Chondrocyte (in vitro differentiated cells): ENCODE measurements at regions not wholly inside any gene's neighbourhood (a gene's known extent, or its start where the extent isn't known, plus 50 kb on each side); places are given as distances from the start of the nearest gene placed in this dataset.

Experiments
- DNase-seq: peaks from one replicate; pipeline ENCODE4 v3.0.0; 2021; ENCODE audit warnings: mixed read lengths, low spot score
- H3K27ac Mint-ChIP-seq: one replicate; pipeline ENCODE4 v1.8.0; 2021; ENCODE audit warnings: mild to moderate bottlenecking, moderate library complexity, mixed read lengths; ENCODE audit not compliant: unreplicated experiment
- H3K27me3 Mint-ChIP-seq: 2 replicates; pipeline ENCODE4 v1.8.0; 2021; ENCODE audit warnings: low read depth, mixed read lengths
- H3K36me3 Mint-ChIP-seq: 2 replicates; pipeline ENCODE4 v1.8.0; 2021; ENCODE audit warnings: low read depth, mixed read lengths
- H3K4me1 Mint-ChIP-seq: 2 replicates; pipeline ENCODE4 v1.8.0; 2021; ENCODE audit warnings: low read depth, mild to moderate bottlenecking, mixed read lengths
- H3K4me3 Mint-ChIP-seq: one replicate; pipeline ENCODE4 v1.8.0; 2021; ENCODE audit warnings: mild to moderate bottlenecking, moderate library complexity, mixed read lengths; ENCODE audit not compliant: unreplicated experiment
- H3K9me3 Mint-ChIP-seq: 2 replicates; pipeline ENCODE4 v1.8.0; 2021; ENCODE audit warnings: low read depth, mixed read lengths
- TF ChIP-seq, protein P1 (sequence below): fragments of 200-600 bp; sonication (generic); IDR thresholded peaks from 2 replicates; pipeline ENCODE4 v1.5.0; 2021; ENCODE audit warnings: antibody characterized with exemption, mild to moderate bottlenecking, moderate library complexity

DNA sequence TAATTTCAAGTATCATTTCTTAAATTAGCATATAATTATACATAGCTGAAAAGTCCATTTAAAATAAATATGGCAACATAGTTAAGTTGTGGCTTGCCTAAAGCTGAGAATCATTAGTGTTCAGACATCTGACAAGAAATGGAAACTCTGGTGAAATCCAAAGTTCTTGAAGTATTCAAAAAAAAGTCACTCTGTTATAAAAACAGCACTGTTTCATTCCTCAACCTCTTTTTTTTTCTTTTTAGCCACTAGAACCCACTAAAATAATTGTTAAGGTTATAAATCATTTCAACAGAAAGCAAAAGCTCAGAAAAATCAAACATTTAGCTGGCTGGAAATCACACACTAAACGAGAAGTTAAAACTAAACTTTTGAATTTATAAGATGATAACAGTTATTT, 476.7 kb downstream of the LTN1 start:
- H3K36me3 Mint-ChIP-seq, result no peaks in the 10 kb centered on the region
- no peaks in the 10 kb centered on the region for H3K9me3 Mint-ChIP-seq
- H3K4me3 Mint-ChIP-seq, result no peak overlapping the region
- TF ChIP-seq, protein P1, sequence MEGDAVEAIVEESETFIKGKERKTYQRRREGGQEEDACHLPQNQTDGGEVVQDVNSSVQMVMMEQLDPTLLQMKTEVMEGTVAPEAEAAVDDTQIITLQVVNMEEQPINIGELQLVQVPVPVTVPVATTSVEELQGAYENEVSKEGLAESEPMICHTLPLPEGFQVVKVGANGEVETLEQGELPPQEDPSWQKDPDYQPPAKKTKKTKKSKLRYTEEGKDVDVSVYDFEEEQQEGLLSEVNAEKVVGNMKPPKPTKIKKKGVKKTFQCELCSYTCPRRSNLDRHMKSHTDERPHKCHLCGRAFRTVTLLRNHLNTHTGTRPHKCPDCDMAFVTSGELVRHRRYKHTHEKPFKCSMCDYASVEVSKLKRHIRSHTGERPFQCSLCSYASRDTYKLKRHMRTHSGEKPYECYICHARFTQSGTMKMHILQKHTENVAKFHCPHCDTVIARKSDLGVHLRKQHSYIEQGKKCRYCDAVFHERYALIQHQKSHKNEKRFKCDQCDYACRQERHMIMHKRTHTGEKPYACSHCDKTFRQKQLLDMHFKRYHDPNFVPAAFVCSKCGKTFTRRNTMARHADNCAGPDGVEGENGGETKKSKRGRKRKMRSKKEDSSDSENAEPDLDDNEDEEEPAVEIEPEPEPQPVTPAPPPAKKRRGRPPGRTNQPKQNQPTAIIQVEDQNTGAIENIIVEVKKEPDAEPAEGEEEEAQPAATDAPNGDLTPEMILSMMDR, result no peak
- peaks cover 17% of the 10 kb centered on the region for H3K4me1 Mint-ChIP-seq
- no peaks in the 10 kb centered on the region for H3K27me3 Mint-ChIP-seq
- no peak overlapping the region for H3K27ac Mint-ChIP-seq
- no peak for DNase-seq

DNA sequence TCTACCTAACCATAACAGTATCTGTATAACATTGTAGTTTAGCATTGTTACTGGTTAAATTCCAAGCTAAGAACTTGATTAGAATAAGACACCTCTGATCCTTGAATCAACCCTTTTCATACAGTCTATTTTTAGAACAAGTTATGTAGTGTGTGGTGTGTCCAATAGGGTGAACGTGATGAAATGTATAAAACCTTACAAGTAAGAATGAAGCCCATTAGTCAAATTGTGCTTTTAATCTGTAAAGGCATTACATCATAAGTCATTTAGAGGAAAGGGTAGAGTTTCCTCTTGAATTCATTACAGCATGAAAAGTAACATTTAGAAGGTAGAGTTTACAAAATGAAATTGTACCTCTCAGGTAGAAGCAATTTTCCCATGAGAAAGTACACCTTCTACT, 479.2 kb downstream of the LTN1 start:
- Mint-ChIP-seq H3K27ac (no peak overlapping the region), H3K4me1 (peaks cover 10% of the 10 kb centered on the region), H3K36me3 (no peaks in the 10 kb centered on the region), H3K4me3 (no peak overlapping the region), H3K9me3 (no peaks in the 10 kb centered on the region), H3K27me3 (peaks cover 2% of the 10 kb centered on the region)
- no peak for DNase-seq
- TF ChIP-seq, protein P1, result no peak

DNA sequence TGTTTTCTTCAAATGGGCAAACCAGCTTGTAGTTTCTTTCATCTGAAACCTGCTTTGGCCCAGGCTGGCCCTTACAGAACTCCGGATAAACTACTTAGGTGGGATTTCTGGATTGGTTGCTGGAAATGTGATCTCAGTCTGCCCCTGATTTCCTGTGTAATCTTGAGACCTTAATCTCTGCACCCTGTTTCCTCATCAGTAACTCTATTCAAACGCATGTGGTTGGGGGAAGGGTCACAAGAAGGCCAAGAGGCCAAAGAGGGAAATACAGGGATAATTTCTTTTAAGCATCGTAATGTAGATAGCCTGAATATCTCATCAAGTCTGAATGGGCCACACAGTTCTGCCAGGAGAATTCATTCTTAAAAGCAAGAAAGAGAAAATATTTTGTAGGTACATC, 483.6 kb downstream of the LTN1 start:
- no peak overlapping the region for H3K4me3 Mint-ChIP-seq
- H3K9me3 Mint-ChIP-seq, result peaks cover 10% of the 10 kb centered on the region
- no peaks in the 10 kb centered on the region for H3K4me1 Mint-ChIP-seq
- peaks cover 2% of the 10 kb centered on the region for H3K27me3 Mint-ChIP-seq
- TF ChIP-seq, protein P1, result no peak
- peaks cover 4% of the 10 kb centered on the region for H3K36me3 Mint-ChIP-seq
- H3K27ac Mint-ChIP-seq, result no peak overlapping the region
- DNase-seq, result no peak

DNA sequence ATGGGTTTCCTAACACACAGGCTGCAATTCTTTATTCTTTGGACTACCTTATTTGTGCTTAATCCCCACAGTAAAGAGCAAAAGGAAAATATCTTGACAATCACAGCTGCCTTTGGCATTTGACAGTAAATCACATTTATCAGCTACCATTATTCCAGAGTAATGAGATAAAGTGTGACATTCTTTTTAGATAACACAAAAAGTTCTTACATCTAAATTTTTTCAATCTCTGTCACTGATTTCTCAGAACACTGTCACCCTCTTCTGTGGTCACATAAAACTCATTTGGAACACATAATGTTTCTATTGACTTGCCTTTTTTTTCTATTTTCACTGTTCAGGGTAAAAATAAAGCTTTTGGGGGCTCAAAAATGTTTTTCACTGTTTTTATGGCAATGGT, 484.6 kb downstream of the LTN1 start:
- TF ChIP-seq, protein P1, result no peak
- H3K9me3 Mint-ChIP-seq, result peaks cover 10% of the 10 kb centered on the region
- H3K27me3 Mint-ChIP-seq, result peaks cover 2% of the 10 kb centered on the region
- H3K36me3 Mint-ChIP-seq, result peaks cover 4% of the 10 kb centered on the region
- no peak overlapping the region for H3K4me3 Mint-ChIP-seq
- H3K27ac Mint-ChIP-seq, result no peak overlapping the region
- no peaks in the 10 kb centered on the region for H3K4me1 Mint-ChIP-seq
- no peak for DNase-seq

DNA sequence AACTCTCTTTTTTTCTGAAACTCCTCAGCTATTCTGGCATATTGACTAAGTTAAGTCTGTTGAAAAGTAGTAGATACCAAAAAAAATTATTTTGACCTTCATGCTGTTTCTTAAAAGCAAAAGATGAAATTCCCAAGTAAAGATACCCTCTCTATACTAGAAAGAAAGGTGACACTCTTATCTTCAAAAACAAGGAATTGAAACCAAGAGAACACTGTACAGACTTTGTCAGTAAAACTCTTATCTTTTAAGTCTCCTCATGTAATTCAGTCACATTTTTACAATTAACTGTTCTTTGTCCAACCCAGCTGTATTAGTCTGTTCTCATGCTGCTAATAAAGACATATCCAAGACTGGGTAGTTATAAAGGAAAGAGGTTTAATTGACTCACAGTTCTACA, 496.2 kb downstream of the LTN1 start:
- no peaks in the 10 kb centered on the region for H3K27me3 Mint-ChIP-seq
- no peaks in the 10 kb centered on the region for H3K4me1 Mint-ChIP-seq
- peaks cover 3% of the 10 kb centered on the region for H3K9me3 Mint-ChIP-seq
- TF ChIP-seq, protein P1, result no peak
- no peak overlapping the region for H3K4me3 Mint-ChIP-seq
- no peaks in the 10 kb centered on the region for H3K36me3 Mint-ChIP-seq
- DNase-seq, result no peak
- no peak overlapping the region for H3K27ac Mint-ChIP-seq
